H1 (cell line): ENCODE measurements at regions not wholly inside any gene's neighbourhood (a gene's known extent, or its start where the extent isn't known, plus 50 kb on each side); places are given as distances from the start of the nearest gene placed in this dataset.

Experiments used
- BRCA1 ChIP-seq: IDR thresholded peaks from 2 replicates; pipeline ENCODE4 v1.6.1; 2012; ENCODE audit warnings: low read depth, low read length, improper control_type of control experiment
- CHD1 ChIP-seq: IDR thresholded peaks from 2 replicates; pipeline ENCODE4 v1.6.1; 2012; ENCODE audit warnings: low read depth, low read length, improper control_type of control experiment
- JUN ChIP-seq: IDR thresholded peaks from 2 replicates; pipeline ENCODE4 v1.6.1; 2011; ENCODE audit warnings: low read depth, mild to moderate bottlenecking, improper control_type of control experiment, low read length
- POLR2A ChIP-seq, 2 experiments: IDR thresholded peaks; 1 replicate in 1 of 2; 2 replicates in 1 of 2; pipeline ENCODE4 v1.6.1; 2011; ENCODE audit warnings: low read depth in 2 of 2, low read length in 2 of 2, mild to moderate bottlenecking in 2 of 2; ENCODE audit errors: control extremely low read depth in 1 of 2
- POLR2AphosphoS5 ChIP-seq: IDR thresholded peaks from 2 replicates; pipeline ENCODE4 v1.6.1; 2011; ENCODE audit warnings: low read depth, low read length
- SRF ChIP-seq: IDR thresholded peaks from 2 replicates; pipeline ENCODE4 v1.6.1; 2011; ENCODE audit warnings: mild to moderate bottlenecking, low read depth, low read length, moderate library complexity
- TAF7 ChIP-seq: optimal IDR thresholded peaks from 2 replicates; pipeline ENCODE3; 2011; ENCODE audit warnings: low read depth, mild to moderate bottlenecking, inconsistent platforms, low read length, moderate library complexity, borderline replicate concordance
- TEAD4 ChIP-seq: IDR thresholded peaks from 2 replicates; pipeline ENCODE4 v1.6.1; 2012; ENCODE audit warnings: low read depth, low read length, inconsistent platforms, mixed read lengths
- TF ChIP-seq, protein P1 (sequence below), 3 experiments: IDR thresholded peaks; 1 replicate in 2 of 3; 2 replicates in 1 of 3; pipeline versions ENCODE4 v1.5.1 to v1.6.1; 2011; ENCODE audit warnings: low read length in 3 of 3, mild to moderate bottlenecking in 3 of 3, inconsistent platforms in 2 of 3, low read depth in 1 of 3, moderate library complexity in 1 of 3; ENCODE audit not compliant: insufficient read depth in 1 of 3; ENCODE audit errors: control extremely low read depth in 1 of 3
- TF ChIP-seq, protein P2 (sequence below): IDR thresholded peaks from 2 replicates; pipeline ENCODE4 v1.6.1; 2012; ENCODE audit warnings: inconsistent platforms

GRCh38 chr18:44309185-44309584 is 371.5 kb upstream of the SETBP1 start:
- TF ChIP-seq POLR2AphosphoS5 (no peak), POLR2A (IDR thresholded peaks at IDR 0.05; ENCODE audit: control extremely low read depth in 1 of 2, low read depth in 2 of 2, low read length in 2 of 2) (no peak), JUN (no peak), SRF (no peak), CHD1 (no peak), TEAD4 (no peak), TAF7 (no peak), BRCA1 (no peak)
- TF ChIP-seq, protein P1, sequence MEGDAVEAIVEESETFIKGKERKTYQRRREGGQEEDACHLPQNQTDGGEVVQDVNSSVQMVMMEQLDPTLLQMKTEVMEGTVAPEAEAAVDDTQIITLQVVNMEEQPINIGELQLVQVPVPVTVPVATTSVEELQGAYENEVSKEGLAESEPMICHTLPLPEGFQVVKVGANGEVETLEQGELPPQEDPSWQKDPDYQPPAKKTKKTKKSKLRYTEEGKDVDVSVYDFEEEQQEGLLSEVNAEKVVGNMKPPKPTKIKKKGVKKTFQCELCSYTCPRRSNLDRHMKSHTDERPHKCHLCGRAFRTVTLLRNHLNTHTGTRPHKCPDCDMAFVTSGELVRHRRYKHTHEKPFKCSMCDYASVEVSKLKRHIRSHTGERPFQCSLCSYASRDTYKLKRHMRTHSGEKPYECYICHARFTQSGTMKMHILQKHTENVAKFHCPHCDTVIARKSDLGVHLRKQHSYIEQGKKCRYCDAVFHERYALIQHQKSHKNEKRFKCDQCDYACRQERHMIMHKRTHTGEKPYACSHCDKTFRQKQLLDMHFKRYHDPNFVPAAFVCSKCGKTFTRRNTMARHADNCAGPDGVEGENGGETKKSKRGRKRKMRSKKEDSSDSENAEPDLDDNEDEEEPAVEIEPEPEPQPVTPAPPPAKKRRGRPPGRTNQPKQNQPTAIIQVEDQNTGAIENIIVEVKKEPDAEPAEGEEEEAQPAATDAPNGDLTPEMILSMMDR (IDR thresholded peaks at IDR 0.05; ENCODE audit: control extremely low read depth in 1 of 3, insufficient read depth in 1 of 3, low read depth in 1 of 3, low read length in 3 of 3), result no peak
- TF ChIP-seq, protein P2, sequence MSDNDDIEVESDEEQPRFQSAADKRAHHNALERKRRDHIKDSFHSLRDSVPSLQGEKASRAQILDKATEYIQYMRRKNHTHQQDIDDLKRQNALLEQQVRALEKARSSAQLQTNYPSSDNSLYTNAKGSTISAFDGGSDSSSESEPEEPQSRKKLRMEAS, result no peak
